ENCODE measurements at regions not wholly inside any gene's neighbourhood (a gene's known extent, or its start where the extent isn't known, plus 50 kb on each side); places are given as distances from the start of the nearest gene placed in this dataset.

DNA sequence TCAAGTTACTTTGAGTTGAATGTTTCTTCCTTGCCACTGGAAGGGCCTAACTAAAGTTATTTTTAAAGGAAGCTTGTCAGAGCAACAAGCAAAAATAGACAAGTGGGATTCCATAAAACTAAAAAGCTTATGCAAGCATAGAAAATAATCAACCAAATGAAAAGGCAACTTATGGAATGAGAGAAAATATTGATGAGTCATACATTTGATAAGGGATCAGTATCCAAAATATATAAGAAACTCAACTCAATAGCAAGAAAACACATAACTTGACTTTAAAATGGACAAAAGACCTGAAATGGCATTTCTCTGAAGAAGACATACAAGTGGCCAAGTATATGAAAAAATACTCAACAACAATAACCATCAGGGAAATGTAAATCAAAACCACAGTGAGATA is 264.5 kb upstream of the UBASH3B start:
- TF ChIP-seq USF1 (IDR thresholded peaks at IDR 0.05) (no peak), NFIC (IDR thresholded peaks at IDR 0.05) (no peak), TEAD4 (IDR thresholded peaks at IDR 0.05) (no peak), ZBTB7A (IDR thresholded peaks at IDR 0.05; ENCODE audit: low read depth) (no peak), EGR1 (IDR thresholded peaks at IDR 0.05) (no peak), EP300 (IDR thresholded peaks at IDR 0.05; ENCODE audit: borderline replicate concordance) (no peak), YY1 (IDR thresholded peaks at IDR 0.05; ENCODE audit: low read depth) (no peak), TAF1 (IDR thresholded peaks at IDR 0.05; ENCODE audit: low read depth) (no peak), CREB1 (IDR thresholded peaks at IDR 0.05; ENCODE audit: low read depth) (no peak), TCF12 (IDR thresholded peaks at IDR 0.05; ENCODE audit: low read depth) (no peak), CEBPB (IDR thresholded peaks at IDR 0.05) (no peak), RAD21 (IDR thresholded peaks at IDR 0.05; ENCODE audit: low read depth) (no peak), FOXM1 (IDR thresholded peaks at IDR 0.05; ENCODE audit: borderline replicate concordance, low read depth) (no peak), REST (IDR thresholded peaks at IDR 0.05; ENCODE audit: low read depth) (no peak)
- TF ChIP-seq, protein P1, sequence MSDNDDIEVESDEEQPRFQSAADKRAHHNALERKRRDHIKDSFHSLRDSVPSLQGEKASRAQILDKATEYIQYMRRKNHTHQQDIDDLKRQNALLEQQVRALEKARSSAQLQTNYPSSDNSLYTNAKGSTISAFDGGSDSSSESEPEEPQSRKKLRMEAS (IDR thresholded peaks at IDR 0.05): no peak

GRCh38 chr11:122383186-122383585 is 267.2 kb upstream of the BLID start:
- no peak for TF ChIP-seq USF1 (IDR thresholded peaks at IDR 0.05)

DNA sequence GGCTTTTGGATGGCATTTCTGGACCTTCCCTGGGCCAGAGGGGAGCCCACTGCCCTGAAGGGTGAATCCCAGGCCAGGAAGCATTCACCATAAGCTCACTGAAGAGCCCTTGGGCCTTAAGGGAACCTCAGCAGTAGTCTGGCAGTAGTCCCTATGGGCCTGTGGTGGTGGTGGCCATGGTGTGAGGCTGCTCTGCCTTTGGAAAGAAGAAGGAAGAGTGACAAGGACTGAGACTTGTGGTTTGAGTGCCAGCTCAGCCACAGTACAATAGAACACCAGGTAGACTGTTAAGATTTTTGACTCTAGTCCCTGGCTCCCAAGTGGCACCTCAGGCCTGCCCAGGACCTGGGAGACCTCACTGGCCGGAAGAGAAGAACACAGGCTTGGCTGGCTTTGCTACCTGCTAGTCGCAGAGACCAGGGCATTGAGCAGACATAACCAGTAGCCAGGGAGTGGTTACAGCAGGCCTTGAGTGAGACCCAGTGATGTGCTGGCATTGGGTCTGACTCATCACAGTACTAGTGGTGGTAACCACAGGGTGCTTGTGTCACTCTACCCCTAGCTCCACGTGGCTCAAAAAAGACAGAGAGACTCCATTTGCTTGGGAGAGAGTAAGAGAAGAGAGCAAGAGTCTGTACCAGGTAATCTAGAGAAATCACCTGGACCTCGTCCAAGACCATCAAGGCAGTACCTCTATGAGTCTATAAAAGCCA is 259.8 kb upstream of the BLID start:
- no peak for TF ChIP-seq TEAD4 (IDR thresholded peaks at IDR 0.05)
- no peak for TF ChIP-seq CEBPB (IDR thresholded peaks at IDR 0.05)
- TF ChIP-seq, protein P1 (IDR thresholded peaks at IDR 0.05): no peak
- TF ChIP-seq FOXM1 (IDR thresholded peaks at IDR 0.05; ENCODE audit: borderline replicate concordance, low read depth): no peak
- no peak for TF ChIP-seq EP300 (IDR thresholded peaks at IDR 0.05; ENCODE audit: borderline replicate concordance)
- no peak for TF ChIP-seq TAF1 (IDR thresholded peaks at IDR 0.05; ENCODE audit: low read depth)
- no peak for TF ChIP-seq NFIC (IDR thresholded peaks at IDR 0.05)
- no peak for TF ChIP-seq ZBTB7A (IDR thresholded peaks at IDR 0.05; ENCODE audit: low read depth)
- TF ChIP-seq EGR1 (IDR thresholded peaks at IDR 0.05): no peak
- TF ChIP-seq USF1 (IDR thresholded peaks at IDR 0.05): no peak
- no peak for TF ChIP-seq YY1 (IDR thresholded peaks at IDR 0.05; ENCODE audit: low read depth)
- no peak for TF ChIP-seq TCF12 (IDR thresholded peaks at IDR 0.05; ENCODE audit: low read depth)
- no peak for TF ChIP-seq REST (IDR thresholded peaks at IDR 0.05; ENCODE audit: low read depth)
- TF ChIP-seq RAD21 (IDR thresholded peaks at IDR 0.05; ENCODE audit: low read depth): no peak

DNA sequence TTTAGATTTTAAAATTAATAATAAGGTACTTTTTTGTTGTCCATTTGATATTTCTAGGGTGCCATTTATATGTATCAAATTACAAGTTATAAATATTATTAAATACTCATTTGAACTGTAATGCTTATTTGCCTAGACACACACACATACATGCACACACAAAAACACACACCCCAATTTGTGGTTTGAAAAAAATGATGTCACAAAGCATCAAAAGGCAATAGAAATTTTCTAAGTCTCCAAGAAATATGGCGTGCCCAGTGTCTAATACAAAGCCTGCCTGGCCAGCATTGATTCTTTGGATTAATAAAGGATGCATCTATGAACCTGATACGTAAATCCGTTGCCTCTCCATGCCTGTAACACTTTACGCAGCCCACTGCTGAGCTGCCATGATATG is 252.8 kb upstream of the BLID start:
- TF ChIP-seq, protein P1 (IDR thresholded peaks at IDR 0.05): no peak
- TF ChIP-seq EP300 (IDR thresholded peaks at IDR 0.05; ENCODE audit: borderline replicate concordance) (no peak), TAF1 (IDR thresholded peaks at IDR 0.05; ENCODE audit: low read depth) (no peak), EGR1 (IDR thresholded peaks at IDR 0.05) (no peak), NFIC (IDR thresholded peaks at IDR 0.05) (no peak), REST (IDR thresholded peaks at IDR 0.05; ENCODE audit: low read depth) (no peak)
